Vagina (tissue), 2 donors: ENCODE measurements at regions not wholly inside any gene's neighbourhood (a gene's known extent, or its start where the extent isn't known, plus 50 kb on each side); places are given as distances from the start of the nearest gene placed in this dataset.

Experiments
- POLR2A ChIP-seq, 2 donors: fragments of 450-650 bp; IDR thresholded peaks; one replicate each; pipeline ENCODE4 v1.6.1; 2017; ENCODE audit warnings: antibody characterized with exemption in 2 of 2, mild to moderate bottlenecking in 2 of 2, moderate library complexity in 2 of 2
- POLR2AphosphoS5 ChIP-seq, 2 donors: sonication (generic); formaldehyde crosslinking; IDR thresholded peaks; one replicate each; pipeline ENCODE4 v1.9.0; 2017; ENCODE audit warnings: antibody characterized with exemption in 2 of 2, mild to moderate bottlenecking in 2 of 2, low read depth in 1 of 2; ENCODE audit not compliant: insufficient read depth in 1 of 2
- TF ChIP-seq, protein P1 (sequence below), 3 experiments: fragments of 450-650 bp in 2 of 3; fragments of 200-600 bp in 1 of 3; sonication (generic) in 1 of 3; IDR thresholded peaks; one replicate each; pipeline ENCODE4 v1.5.1; 2017 to 2019; ENCODE audit warnings: antibody characterized with exemption in 3 of 3, mild to moderate bottlenecking in 2 of 3, moderate library complexity in 2 of 3

DNA sequence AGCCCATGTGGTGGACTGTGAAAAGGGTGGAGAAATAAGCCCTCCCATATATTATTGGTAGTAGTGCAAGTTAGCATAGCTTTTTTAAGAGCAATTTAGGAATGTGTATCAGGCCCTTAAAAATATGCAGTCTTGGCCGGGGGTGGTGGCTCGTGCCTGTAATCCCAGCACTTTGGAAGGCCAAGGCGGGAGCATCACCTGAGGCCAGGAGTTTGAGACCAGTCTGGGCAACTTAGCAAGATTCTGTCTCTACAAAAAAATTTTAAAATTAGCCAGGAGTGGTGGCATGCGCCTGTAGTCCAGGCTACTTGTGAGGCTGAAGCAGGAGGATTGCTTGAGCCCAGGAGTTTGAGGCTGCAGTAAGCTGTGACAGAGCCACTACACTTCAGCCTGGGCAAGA is 64.2 kb upstream of the BCAT1 start:
- TF ChIP-seq, protein P1, sequence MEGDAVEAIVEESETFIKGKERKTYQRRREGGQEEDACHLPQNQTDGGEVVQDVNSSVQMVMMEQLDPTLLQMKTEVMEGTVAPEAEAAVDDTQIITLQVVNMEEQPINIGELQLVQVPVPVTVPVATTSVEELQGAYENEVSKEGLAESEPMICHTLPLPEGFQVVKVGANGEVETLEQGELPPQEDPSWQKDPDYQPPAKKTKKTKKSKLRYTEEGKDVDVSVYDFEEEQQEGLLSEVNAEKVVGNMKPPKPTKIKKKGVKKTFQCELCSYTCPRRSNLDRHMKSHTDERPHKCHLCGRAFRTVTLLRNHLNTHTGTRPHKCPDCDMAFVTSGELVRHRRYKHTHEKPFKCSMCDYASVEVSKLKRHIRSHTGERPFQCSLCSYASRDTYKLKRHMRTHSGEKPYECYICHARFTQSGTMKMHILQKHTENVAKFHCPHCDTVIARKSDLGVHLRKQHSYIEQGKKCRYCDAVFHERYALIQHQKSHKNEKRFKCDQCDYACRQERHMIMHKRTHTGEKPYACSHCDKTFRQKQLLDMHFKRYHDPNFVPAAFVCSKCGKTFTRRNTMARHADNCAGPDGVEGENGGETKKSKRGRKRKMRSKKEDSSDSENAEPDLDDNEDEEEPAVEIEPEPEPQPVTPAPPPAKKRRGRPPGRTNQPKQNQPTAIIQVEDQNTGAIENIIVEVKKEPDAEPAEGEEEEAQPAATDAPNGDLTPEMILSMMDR (IDR thresholded peaks at IDR 0.05) = no peak
- no peak for TF ChIP-seq POLR2A (IDR thresholded peaks at IDR 0.05)
- TF ChIP-seq POLR2AphosphoS5 (IDR thresholded peaks at IDR 0.05; ENCODE audit: insufficient read depth in 1 of 2, low read depth in 1 of 2) = no peak
